MCF 10A (cell line): ENCODE measurements at regions not wholly inside any gene's neighbourhood (a gene's known extent, or its start where the extent isn't known, plus 50 kb on each side); places are given as distances from the start of the nearest gene placed in this dataset.

Source experiments
- BruUV-seq: library from RNA; stranded (reverse); fragments of 400-500 nt; replicated peaks from 2 replicates; lab custom pipeline; 2021; lab: Mats Ljungman, UMichigan
- CTCF ChIA-PET: fragments of 300-600 bp; sonication (Branson Sonifier 250); formaldehyde crosslinking; extraction: SDS; loops from one replicate; lab custom pipeline; 2021; ENCODE audit warnings: antibody characterized with exemption, inconsistent platforms; lab: Yijun Ruan, JAX
- POLR2A ChIA-PET: fragments of 300-600, 350-650 bp; sonication (Branson Sonifier 250); formaldehyde crosslinking; extraction: SDS; loops from one replicate; lab custom pipeline; 2020; ENCODE audit warnings: antibody characterized with exemption, inconsistent platforms; lab: Yijun Ruan, JAX
- DNase-seq: peaks from one replicate; pipeline ENCODE4 v3.0.0-alpha.2; 2018; ENCODE audit not compliant: unreplicated experiment
- H3K27ac Mint-ChIP-seq: one replicate; pipeline ENCODE4 v1.8.0; 2022; ENCODE audit warnings: mild to moderate bottlenecking, low read depth, mixed read lengths; ENCODE audit not compliant: unreplicated experiment
- H3K27me3 Mint-ChIP-seq: one replicate; pipeline ENCODE4 v1.8.0; 2022; ENCODE audit warnings: mixed read lengths; ENCODE audit not compliant: insufficient read depth, unreplicated experiment
- H3K36me3 Mint-ChIP-seq: one replicate; pipeline ENCODE4 v1.8.0; 2022; ENCODE audit warnings: mild to moderate bottlenecking, moderate library complexity, mixed read lengths; ENCODE audit not compliant: insufficient read depth, unreplicated experiment
- H3K4me1 Mint-ChIP-seq: one replicate; pipeline ENCODE4 v1.8.0; 2022; ENCODE audit warnings: mixed read lengths; ENCODE audit not compliant: insufficient read depth, unreplicated experiment
- H3K4me3 Mint-ChIP-seq: one replicate; pipeline ENCODE4 v1.8.0; 2022; ENCODE audit warnings: mild to moderate bottlenecking, moderate library complexity, mixed read lengths; ENCODE audit not compliant: unreplicated experiment
- H3K9me3 Mint-ChIP-seq: one replicate; pipeline ENCODE4 v1.8.0; 2022; ENCODE audit warnings: mixed read lengths; ENCODE audit not compliant: unreplicated experiment
- intact Hi-C: fragments of 100-400 bp; cut with micrococcal nuclease; formaldehyde crosslinking; loops from 2 replicates; pipeline ENCODE4 v1.14.1; 2022
- TF ChIP-seq, protein P1 (sequence below): fragments of 200-600 bp; IDR thresholded peaks from one replicate; pipeline ENCODE4 v1.8.0; 2022; ENCODE audit warnings: antibody characterized with exemption, mild to moderate bottlenecking; ENCODE audit not compliant: unreplicated experiment

DNA sequence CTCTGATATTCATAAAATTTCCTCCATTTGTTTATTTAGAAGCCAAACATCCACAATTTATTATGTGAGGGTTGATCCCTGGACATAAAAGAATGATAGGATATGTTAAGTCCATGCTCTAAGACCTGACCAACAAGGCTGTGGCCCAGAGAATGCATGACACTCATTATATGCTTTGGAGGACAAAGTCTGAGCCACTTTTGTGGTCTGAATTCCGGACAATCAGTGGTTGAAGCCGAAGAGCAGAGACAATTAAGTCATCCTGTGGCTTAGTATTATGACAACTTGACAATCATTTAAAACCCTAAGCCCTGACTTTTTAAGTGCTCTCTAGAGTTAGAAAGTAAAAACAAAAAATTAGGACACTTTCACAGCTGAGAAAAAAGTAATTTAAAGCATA lies 483.3 kb downstream of the PLCL1 start:
- Mint-ChIP-seq H3K4me3 (no peak overlapping the region), H3K4me1 (peaks cover 6% of the 10 kb centered on the region), H3K27me3 (peaks cover 55% of the 10 kb centered on the region), H3K27ac (no peak overlapping the region), H3K9me3 (no peaks in the 10 kb centered on the region), H3K36me3 (no peaks in the 10 kb centered on the region)
- intact Hi-C loops: no loop called here
- BruUV-seq: no TSS peak
- no peak for DNase-seq
- TF ChIP-seq, protein P1, sequence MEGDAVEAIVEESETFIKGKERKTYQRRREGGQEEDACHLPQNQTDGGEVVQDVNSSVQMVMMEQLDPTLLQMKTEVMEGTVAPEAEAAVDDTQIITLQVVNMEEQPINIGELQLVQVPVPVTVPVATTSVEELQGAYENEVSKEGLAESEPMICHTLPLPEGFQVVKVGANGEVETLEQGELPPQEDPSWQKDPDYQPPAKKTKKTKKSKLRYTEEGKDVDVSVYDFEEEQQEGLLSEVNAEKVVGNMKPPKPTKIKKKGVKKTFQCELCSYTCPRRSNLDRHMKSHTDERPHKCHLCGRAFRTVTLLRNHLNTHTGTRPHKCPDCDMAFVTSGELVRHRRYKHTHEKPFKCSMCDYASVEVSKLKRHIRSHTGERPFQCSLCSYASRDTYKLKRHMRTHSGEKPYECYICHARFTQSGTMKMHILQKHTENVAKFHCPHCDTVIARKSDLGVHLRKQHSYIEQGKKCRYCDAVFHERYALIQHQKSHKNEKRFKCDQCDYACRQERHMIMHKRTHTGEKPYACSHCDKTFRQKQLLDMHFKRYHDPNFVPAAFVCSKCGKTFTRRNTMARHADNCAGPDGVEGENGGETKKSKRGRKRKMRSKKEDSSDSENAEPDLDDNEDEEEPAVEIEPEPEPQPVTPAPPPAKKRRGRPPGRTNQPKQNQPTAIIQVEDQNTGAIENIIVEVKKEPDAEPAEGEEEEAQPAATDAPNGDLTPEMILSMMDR: no peak
- ChIA-PET POLR2A (no interaction called here), CTCF (interaction anchor here (1.1 to 1.8 kb wide), 2 partner anchors 8 to 370 kb away, joined by 3 to 5 read pairs; no protein-coding TSS in a partner anchor)

DNA sequence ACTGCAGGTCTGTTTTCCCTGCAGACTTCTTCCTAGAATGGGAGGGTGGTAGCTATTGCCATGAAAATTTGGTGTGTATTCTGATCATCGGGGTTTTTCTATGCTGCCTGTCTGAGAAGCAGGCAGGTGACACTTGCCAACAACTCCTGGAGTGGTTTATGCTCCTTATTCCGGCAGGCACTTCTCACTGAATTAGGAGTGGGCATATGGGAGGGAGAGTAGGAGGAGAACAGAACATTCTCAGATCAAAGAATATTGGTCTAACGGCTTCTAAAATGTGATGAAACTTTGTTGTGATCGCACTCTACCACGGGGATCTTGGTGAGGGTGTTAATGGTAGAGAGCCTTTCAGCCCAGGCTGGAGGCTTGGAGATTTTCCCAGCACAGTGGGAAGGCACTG lies 480.8 kb downstream of the PLCL1 start:
- Mint-ChIP-seq H3K4me3 (no peak overlapping the region), H3K36me3 (no peaks in the 10 kb centered on the region), H3K9me3 (no peaks in the 10 kb centered on the region), H3K27ac (no peak overlapping the region), H3K27me3 (peaks cover 68% of the 10 kb centered on the region), H3K4me1 (peaks cover 6% of the 10 kb centered on the region)
- ChIA-PET POLR2A (no interaction called here), CTCF (interaction anchor here (0.5 to 1.5 kb wide), 2 partner anchors 12 to 107 kb away, joined by 3 to 4 read pairs; no protein-coding TSS in a partner anchor)
- TF ChIP-seq, protein P1: no peak
- intact Hi-C loops: no loop called here
- no TSS peak for BruUV-seq
- no peak for DNase-seq

DNA sequence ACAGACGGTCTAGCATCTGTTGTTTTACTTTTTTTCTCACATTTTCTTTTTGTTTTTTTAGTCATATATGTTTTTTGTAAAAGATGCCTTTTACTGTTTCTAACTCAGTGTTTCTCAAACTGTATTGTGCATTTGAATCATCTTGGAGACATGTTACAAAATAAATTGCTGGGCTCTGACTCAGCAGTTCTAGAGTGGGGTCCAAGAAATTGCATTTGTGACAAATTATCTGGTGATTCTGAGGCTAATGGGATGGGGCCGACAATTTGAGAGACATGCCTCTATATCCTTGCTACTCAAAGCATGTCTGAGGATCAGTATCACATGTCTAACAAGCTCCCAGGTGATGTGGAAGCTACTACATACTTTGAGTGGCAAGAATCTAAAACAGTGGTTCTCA lies 478.8 kb downstream of the PLCL1 start:
- Mint-ChIP-seq H3K27me3 (peaks cover 74% of the 10 kb centered on the region), H3K4me3 (no peak overlapping the region), H3K27ac (no peak overlapping the region), H3K4me1 (peaks cover 6% of the 10 kb centered on the region), H3K36me3 (no peaks in the 10 kb centered on the region), H3K9me3 (no peaks in the 10 kb centered on the region)
- intact Hi-C loops: no loop called here
- no peak for DNase-seq
- CTCF ChIA-PET: no interaction called here
- no TSS peak for BruUV-seq
- POLR2A ChIA-PET: no interaction called here
- TF ChIP-seq, protein P1: no peak

DNA sequence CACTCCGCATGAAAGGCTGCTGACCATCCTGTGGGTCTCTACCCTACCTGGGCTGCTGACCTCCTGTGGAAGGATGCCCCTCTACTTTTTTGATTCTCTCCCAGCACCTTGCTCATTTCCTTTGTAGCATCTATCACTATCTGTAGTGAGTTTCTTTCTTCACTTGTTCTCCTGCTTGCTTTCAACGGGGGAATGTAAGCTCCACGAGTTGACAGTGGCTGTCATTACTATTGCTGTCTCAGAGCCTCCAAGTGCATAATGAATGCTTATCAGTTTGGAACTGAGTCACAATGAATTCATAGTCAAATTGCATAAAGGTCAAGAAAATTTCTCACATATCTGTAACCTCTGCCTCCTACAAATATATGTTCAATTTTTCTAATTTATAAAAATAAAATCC lies 477.7 kb downstream of the PLCL1 start:
- ChIA-PET CTCF (interaction anchor here (1.4 kb wide), 1 partner anchor 14 kb away, joined by 7 read pairs; no protein-coding TSS in a partner anchor), POLR2A (no interaction called here)
- no peak overlapping the region for H3K27ac Mint-ChIP-seq
- TF ChIP-seq, protein P1: no peak
- intact Hi-C loops: no loop called here
- H3K4me3 Mint-ChIP-seq: no peak overlapping the region
- peaks cover 70% of the 10 kb centered on the region for H3K27me3 Mint-ChIP-seq
- no peaks in the 10 kb centered on the region for H3K36me3 Mint-ChIP-seq
- DNase-seq: no peak
- H3K9me3 Mint-ChIP-seq: no peaks in the 10 kb centered on the region
- no TSS peak for BruUV-seq
- H3K4me1 Mint-ChIP-seq: peaks cover 6% of the 10 kb centered on the region
